Adipose tissue (tissue), 3 donors: ENCODE measurements at regions not wholly inside any gene's neighbourhood (a gene's known extent, or its start where the extent isn't known, plus 50 kb on each side); places are given as distances from the start of the nearest gene placed in this dataset.

ENCODE experiments used
- H3K27ac ChIP-seq: one replicate; pipeline ENCODE4 v1.5.1; 2013; ENCODE audit warnings: low read depth, low read length
- WGBS, 3 donors: extraction: QIAGEN DNeasy Blood & Tissue Kit; methylation state at CpG; one replicate each; pipeline ENCODE4 v1.1.7; 2013; 5-methylcytosine and 5-hydroxymethylcytosine counted together
- donor health status: healthy with polysubstance abuse.
- donor health status: Bipolar disorder and iron deficiency.
- donor health status: healthy.

- H3K27ac ChIP-seq = no peak overlapping the region
These were observed 108.5 kb upstream of the MAX start for GRCh38 chr14:65210822-65211182.

- 59 to 80% (median 63%) methylated on average over 3 of the region's 3 CpGs for WGBS, 3 donors
- H3K27ac ChIP-seq = no peak overlapping the region
These were observed 109.1 kb upstream of the MAX start for GRCh38 chr14:65211341-65211987.

DNA sequence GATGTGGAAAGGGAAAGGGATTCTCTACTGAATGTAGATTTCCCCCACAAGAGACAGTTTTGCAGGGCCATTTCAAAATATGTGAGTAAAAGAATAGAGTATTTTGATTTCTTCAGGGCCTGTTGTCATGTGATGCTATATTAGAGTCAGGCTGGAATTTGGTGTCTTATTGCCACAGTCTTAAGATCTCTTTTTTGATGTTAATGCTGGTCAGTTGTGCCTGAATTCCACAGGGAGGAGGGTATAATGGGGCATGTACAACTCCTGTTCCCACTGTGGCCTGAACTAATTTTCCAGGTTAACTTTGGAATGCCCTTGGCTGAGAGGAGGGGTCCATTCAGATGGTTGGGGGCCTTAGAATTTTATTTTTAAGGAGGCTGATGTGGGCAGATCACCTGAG, 111.0 kb upstream of the MAX start:
- no peak overlapping the region for H3K27ac ChIP-seq

DNA sequence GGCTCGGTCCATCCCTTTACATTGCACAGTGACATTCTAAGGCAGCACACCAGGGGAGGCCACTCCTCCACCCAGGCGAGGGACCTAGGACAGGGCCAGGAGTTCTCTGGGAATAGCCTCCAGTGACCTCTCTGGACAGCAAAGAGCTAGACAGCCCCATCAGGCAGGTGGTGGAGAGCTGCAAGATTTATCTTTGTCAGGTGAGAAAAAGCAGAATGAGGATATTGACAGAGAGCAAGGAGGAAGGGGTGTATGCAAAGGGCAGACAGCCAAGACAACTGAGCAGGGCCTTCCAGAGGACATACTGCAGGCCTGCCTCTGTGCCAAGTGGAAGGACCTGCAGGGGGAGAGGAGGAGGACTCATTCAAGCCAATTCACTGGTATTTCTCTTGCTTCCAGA, 112.4 kb upstream of the MAX start:
- WGBS, 3 donors = 74 to 82% (median 77%) methylated on average over 2 of the region's 2 CpGs
- no peak overlapping the region for H3K27ac ChIP-seq

- WGBS, 3 donors = 96 to 99% (median 96%) methylated on average over 4 of the region's 4 CpGs
These were observed 117.0 kb upstream of the MAX start for GRCh38 chr14:65219353-65219752.

DNA sequence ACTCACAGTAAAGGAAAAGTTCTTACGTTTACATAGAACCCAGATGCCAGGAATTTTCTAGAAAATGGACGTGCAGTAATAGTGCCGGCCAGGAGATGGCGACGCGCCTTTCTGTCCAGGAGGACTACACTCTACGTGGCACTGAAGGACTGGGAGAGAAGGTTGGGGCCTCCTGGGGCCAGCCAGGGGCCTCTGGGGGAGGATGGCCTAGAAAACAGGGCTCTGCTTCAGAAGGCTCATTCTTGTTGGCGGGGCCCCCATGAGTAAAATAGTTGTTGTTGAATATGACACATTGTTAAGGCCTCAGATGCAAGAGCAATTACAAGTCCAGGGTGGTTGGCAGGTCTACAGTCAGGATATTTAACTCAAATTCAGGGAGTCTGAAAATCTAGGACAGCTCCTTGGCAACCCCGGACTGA, 120.1 kb upstream of the MAX start:
- WGBS, 3 donors = 33 to 46% (median 44%) methylated on average over 9 of the region's 9 CpGs
- H3K27ac ChIP-seq = no peak overlapping the region

More at GRCh38 chr14:65219353-65219752, 117.0 kb upstream of the MAX start:
- H3K27ac ChIP-seq = no peak overlapping the region

DNA sequence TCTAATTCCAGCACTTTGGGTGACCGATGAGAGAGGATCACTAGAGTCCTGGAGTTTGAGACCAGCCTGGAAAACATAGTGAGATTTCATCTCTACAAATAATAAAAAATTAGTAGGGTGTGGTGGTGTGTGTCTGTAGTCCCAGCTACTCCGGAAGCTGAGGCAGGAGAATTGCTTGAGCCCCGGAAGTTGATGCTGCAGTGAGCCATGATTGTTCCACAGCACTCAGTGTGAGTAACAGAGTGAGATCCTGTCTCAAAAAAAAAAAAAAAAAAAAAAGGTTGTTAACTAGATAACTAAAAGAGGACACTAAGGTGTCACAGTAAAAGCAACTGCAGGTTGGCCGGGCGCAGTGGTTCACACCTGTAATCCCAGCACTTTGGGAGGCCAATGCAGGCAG, 121.3 kb upstream of the MAX start:
- 95 to 96% (median 95%) methylated on average over 5 of the region's 5 CpGs for WGBS, 3 donors
- H3K27ac ChIP-seq = no peak overlapping the region

DNA sequence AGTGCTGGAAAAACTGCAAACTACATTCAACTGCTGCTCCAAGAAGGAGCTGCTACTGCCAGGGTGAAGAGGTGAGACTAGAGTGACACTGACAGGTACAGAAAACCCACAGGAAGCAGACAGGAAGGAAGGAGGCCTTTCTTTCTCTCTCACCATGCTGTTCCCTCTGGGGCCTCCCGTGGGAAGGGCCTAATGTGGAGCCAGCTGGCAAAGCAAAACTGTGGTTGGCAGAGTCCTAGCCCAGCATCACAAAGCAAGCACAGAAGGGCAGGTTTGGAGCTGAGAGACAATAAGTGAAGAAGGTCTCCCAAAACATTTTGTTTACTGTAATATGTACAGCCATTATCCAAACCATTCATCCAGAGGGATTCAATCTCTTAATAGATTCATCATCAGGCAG, 122.5 kb upstream of the MAX start:
- WGBS, 3 donors = 8 to 28% (median 13%) methylated on average over 1 of the region's 1 CpG
- no peak overlapping the region for H3K27ac ChIP-seq

- WGBS, 3 donors = 54 to 89% (median 87%) methylated on average over 9 of the region's 9 CpGs
- H3K27ac ChIP-seq = no peak overlapping the region
These were observed 123.2 kb upstream of the MAX start for GRCh38 chr14:65225299-65226159.

DNA sequence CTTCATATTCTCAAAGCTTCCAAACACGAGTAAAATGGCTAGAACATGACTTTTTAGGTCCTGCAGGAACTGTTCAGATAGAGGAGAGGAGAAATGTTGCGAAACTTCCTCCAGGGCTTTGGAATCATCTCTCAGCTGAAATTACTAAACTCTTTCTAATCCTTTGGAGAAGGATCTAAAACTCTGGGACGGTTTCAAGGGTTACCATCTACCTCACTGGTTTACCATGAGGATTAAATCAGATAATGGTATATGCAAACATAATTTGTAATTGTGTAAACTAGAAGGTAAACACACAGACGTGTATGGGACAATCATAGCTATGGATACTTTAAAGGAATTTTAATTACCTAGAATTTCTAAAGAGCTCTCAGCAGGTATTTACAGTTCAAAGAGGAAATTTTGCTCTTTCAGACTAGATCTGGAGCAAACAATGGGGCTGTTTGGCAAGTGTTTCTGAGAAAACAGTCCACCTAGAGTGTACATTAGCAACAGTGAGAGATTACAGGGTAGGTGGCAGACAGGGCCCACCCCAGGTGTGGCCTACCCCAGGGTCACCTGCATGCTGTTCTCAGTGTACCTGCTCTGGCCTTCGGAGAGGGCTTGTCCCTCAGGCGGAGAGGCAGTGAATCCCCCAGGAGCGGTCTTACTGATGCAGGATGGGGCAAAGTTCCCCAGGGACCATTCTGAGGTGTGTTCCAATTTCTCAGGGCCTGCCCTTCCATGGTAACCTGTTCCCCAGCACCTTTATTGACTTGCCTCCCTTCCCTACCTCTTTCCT, 124.7 kb upstream of the MAX start:
- H3K27ac ChIP-seq = no peak overlapping the region
- 35 to 76% (median 69%) methylated on average over 7 of the region's 7 CpGs for WGBS, 3 donors

- 89 to 91% (median 90%) methylated on average over 2 of the region's 2 CpGs for WGBS, 3 donors
- no peak overlapping the region for H3K27ac ChIP-seq
These were observed 126.1 kb upstream of the MAX start for GRCh38 chr14:65228436-65228835.

- H3K27ac ChIP-seq = no peak overlapping the region
- WGBS, 3 donors = 54 to 77% (median 74%) methylated on average over 8 of the region's 8 CpGs
These were observed 126.8 kb upstream of the MAX start for GRCh38 chr14:65228956-65229747.

GRCh38 chr14:65229748-65230728, 127.7 kb upstream of the MAX start:
- 7 to 12% (median 7%) methylated on average over 28 of the region's 28 CpGs for WGBS, 3 donors
- H3K27ac ChIP-seq = peak overlapping the region; percentile 35

- WGBS, 3 donors = 37 to 91% (median 83%) methylated on average over 6 of the region's 6 CpGs
- no peak overlapping the region for H3K27ac ChIP-seq
These were observed 129.1 kb upstream of the MAX start for GRCh38 chr14:65231286-65231980.

- no peak overlapping the region for H3K27ac ChIP-seq
- WGBS, 3 donors = 87 to 93% (median 91%) methylated on average over 5 of the region's 5 CpGs
These were observed 132.5 kb upstream of the MAX start for GRCh38 chr14:65234752-65235361.

DNA sequence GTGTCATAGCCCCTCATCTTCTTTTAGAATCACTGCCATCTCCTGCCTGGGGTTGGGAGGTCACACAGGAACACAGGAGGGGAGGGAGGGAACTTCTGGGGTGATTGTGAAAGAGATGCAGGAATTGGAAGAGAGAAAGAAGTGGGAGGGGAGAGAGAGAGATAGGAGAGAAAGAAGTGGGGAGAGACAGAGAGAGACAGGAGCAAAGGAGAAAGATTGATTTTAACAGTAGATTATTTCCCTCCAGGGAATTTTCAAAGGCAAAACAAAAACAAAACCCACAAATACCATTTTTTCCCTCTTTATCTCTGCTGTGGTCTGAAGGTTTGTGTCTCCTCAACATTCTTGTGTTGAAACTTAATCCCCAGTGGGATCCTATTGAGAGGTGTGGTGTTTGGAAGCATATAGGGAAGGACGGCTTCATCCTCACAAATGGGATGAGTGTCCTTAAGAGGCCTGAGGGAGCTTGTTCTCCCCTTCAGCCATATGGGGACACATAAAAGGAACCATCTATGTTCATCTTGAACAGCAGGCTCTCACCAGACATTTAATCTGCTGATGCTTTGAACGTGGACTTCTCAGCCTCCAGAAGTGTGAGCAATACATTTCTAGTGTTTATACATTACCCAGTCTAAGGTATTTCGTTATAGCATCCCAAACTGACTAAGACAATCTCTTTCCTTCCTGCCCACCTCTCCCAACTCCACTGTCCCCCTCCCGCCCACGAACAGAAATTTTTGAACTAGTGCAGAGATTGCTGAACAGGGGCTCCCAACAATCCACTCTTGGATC, 134.9 kb upstream of the MAX start:
- 78 to 86% (median 80%) methylated on average over 5 of the region's 5 CpGs for WGBS, 3 donors
- no peak overlapping the region for H3K27ac ChIP-seq
